Ishikawa (cell line): ENCODE measurements at regions not wholly inside any gene's neighbourhood (a gene's known extent, or its start where the extent isn't known, plus 50 kb on each side); places are given as distances from the start of the nearest gene placed in this dataset.

Experiments used
- CEBPB ChIP-seq: IDR thresholded peaks from 2 replicates; pipeline ENCODE4 v1.6.1; 2012
- CREB1 ChIP-seq: IDR thresholded peaks from 2 replicates; pipeline ENCODE4 v1.6.1; 2012; ENCODE audit warnings: low read depth
- EGR1 ChIP-seq: IDR thresholded peaks from 2 replicates; pipeline ENCODE4 v1.6.1; 2012
- EP300 ChIP-seq: IDR thresholded peaks from 2 replicates; pipeline ENCODE4 v1.6.1; 2012; ENCODE audit warnings: borderline replicate concordance
- NFIC ChIP-seq: IDR thresholded peaks from 2 replicates; pipeline ENCODE4 v1.6.1; 2012
- RAD21 ChIP-seq: IDR thresholded peaks from 2 replicates; pipeline ENCODE4 v1.6.1; 2012; ENCODE audit warnings: low read depth
- TAF1 ChIP-seq: IDR thresholded peaks from 2 replicates; pipeline ENCODE4 v1.6.1; 2012; ENCODE audit warnings: low read depth, mild to moderate bottlenecking
- TCF12 ChIP-seq: IDR thresholded peaks from 2 replicates; pipeline ENCODE4 v1.6.1; 2012; ENCODE audit warnings: low read depth
- TEAD4 ChIP-seq: IDR thresholded peaks from 2 replicates; pipeline ENCODE4 v1.6.1; 2012
- YY1 ChIP-seq: IDR thresholded peaks from 2 replicates; pipeline ENCODE4 v1.6.1; 2012; ENCODE audit warnings: low read depth
- ZBTB7A ChIP-seq: IDR thresholded peaks from 2 replicates; pipeline ENCODE4 v1.6.1; 2012; ENCODE audit warnings: low read depth
- TF ChIP-seq, protein P1 (sequence below): IDR thresholded peaks from 2 replicates; pipeline ENCODE4 v1.6.1; 2012
- TF ChIP-seq, protein P2 (sequence below): IDR thresholded peaks from 2 replicates; pipeline ENCODE4 v1.6.1; 2012; ENCODE audit warnings: low read depth, mild to moderate bottlenecking

DNA sequence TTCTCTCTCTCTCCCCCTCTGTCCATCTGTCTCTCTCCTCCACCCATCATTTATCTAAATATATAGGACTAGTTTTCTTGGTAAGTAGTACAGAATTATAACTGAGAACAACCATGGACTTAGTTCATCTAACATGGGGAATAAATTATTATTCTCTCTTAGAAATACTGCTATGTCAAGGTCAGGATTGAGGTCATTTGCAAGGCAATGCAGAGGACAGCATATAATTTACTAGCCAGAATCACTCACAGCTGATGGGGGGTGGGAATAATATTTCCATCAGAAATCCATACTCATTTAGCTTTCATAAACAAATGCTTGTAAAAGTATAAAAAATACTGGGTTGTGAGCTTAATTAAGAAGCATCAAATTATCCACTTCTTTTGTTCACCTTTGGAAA is 553.9 kb upstream of the POU3F2 start:
- TF ChIP-seq CREB1: no peak
- TF ChIP-seq TEAD4: no peak
- no peak for TF ChIP-seq NFIC
- no peak for TF ChIP-seq RAD21
- TF ChIP-seq EGR1: no peak
- no peak for TF ChIP-seq EP300
- TF ChIP-seq TAF1: no peak
- TF ChIP-seq YY1: no peak
- TF ChIP-seq, protein P1, sequence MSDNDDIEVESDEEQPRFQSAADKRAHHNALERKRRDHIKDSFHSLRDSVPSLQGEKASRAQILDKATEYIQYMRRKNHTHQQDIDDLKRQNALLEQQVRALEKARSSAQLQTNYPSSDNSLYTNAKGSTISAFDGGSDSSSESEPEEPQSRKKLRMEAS: no peak
- no peak for TF ChIP-seq CEBPB
- no peak for TF ChIP-seq TCF12
- TF ChIP-seq ZBTB7A: no peak
- TF ChIP-seq, protein P2, sequence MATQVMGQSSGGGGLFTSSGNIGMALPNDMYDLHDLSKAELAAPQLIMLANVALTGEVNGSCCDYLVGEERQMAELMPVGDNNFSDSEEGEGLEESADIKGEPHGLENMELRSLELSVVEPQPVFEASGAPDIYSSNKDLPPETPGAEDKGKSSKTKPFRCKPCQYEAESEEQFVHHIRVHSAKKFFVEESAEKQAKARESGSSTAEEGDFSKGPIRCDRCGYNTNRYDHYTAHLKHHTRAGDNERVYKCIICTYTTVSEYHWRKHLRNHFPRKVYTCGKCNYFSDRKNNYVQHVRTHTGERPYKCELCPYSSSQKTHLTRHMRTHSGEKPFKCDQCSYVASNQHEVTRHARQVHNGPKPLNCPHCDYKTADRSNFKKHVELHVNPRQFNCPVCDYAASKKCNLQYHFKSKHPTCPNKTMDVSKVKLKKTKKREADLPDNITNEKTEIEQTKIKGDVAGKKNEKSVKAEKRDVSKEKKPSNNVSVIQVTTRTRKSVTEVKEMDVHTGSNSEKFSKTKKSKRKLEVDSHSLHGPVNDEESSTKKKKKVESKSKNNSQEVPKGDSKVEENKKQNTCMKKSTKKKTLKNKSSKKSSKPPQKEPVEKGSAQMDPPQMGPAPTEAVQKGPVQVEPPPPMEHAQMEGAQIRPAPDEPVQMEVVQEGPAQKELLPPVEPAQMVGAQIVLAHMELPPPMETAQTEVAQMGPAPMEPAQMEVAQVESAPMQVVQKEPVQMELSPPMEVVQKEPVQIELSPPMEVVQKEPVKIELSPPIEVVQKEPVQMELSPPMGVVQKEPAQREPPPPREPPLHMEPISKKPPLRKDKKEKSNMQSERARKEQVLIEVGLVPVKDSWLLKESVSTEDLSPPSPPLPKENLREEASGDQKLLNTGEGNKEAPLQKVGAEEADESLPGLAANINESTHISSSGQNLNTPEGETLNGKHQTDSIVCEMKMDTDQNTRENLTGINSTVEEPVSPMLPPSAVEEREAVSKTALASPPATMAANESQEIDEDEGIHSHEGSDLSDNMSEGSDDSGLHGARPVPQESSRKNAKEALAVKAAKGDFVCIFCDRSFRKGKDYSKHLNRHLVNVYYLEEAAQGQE: no peak
